Transverse colon (tissue), 3 donors: ENCODE measurements at regions not wholly inside any gene's neighbourhood (a gene's known extent, or its start where the extent isn't known, plus 50 kb on each side); places are given as distances from the start of the nearest gene placed in this dataset.

Source experiments
- POLR2A ChIP-seq: fragments of 450-650 bp; IDR thresholded peaks from one replicate; pipeline ENCODE4 v1.6.1; 2016; ENCODE audit warnings: antibody characterized with exemption, mild to moderate bottlenecking, moderate library complexity
- POLR2AphosphoS5 ChIP-seq, 3 donors: sonication (generic); formaldehyde crosslinking; IDR thresholded peaks; one replicate each; pipeline ENCODE4 v1.6.1; 2016; ENCODE audit warnings: antibody characterized with exemption in 3 of 3

DNA sequence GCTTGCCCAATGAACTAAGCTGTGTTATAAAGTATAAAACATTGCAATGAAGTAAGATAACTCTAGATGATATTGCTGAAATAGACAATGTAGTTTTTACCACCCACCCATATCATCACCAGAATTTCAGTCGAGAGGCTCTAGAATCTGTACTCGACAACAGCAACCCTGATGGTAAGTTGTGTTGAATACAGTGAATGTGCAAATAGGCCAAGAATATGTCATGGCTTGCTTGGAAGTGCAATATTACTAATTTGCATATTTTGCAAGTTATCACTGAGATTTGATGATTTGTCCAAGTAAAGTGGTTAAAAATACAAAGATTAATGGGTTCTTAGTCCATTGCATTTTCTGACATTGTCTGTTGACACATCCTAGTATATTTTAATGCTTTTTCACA is 90.6 kb upstream of the TUSC7 start:
- TF ChIP-seq POLR2A (no peak), POLR2AphosphoS5 (IDR thresholded peaks at IDR 0.05) (no peak)
